Stimulated activated CD4-positive, alpha-beta T cell treated with anti-CD3 and anti-CD28 coated beads, Interleukin-12 subunit alpha, Interleukin-12 subunit beta, amount 100 ng/mL, for 48 hours (primary cell): ENCODE measurements at regions not wholly inside any gene's neighbourhood (a gene's known extent, or its start where the extent isn't known, plus 50 kb on each side); places are given as distances from the start of the nearest gene placed in this dataset.
"Not testable (repeated sequence)": the region's sequence is repeated elsewhere in the genome, so short reads cannot be mapped to it uniquely, and the experiment has no call there.

Experiments used
- DNase-seq, 3 donors: peaks; one replicate each; pipeline ENCODE4 v3.0.0-alpha.2; 2020; ENCODE audit warnings: low read depth in 2 of 3, low spot score in 1 of 3

- no peak for DNase-seq
Measured at GRCh38 chr16:55061126-55061525, 130.5 kb downstream of the IRX5 start.

GRCh38 chr16:55062442-55062841 lies 131.8 kb downstream of the IRX5 start:
- DNase-seq = no peak

- DNase-seq = no peak
Measured at GRCh38 chr16:55072976-55073375, 142.3 kb downstream of the IRX5 start.

- no peak for DNase-seq
Measured at GRCh38 chr16:55073830-55074229, 143.2 kb downstream of the IRX5 start.

GRCh38 chr16:55075208-55075607 lies 144.5 kb downstream of the IRX5 start:
- not testable (repeated sequence) for DNase-seq

- DNase-seq = no peak
Measured at GRCh38 chr16:55076053-55076452, 145.4 kb downstream of the IRX5 start.

GRCh38 chr16:55077266-55077665 lies 146.6 kb downstream of the IRX5 start:
- DNase-seq = no peak

- no peak for DNase-seq
Measured at GRCh38 chr16:55078153-55078552, 147.5 kb downstream of the IRX5 start.

GRCh38 chr16:55078699-55079410 lies 148.2 kb downstream of the IRX5 start:
- DNase-seq = no peak

- no peak for DNase-seq
Measured at GRCh38 chr16:55081622-55082590, 151.2 kb downstream of the IRX5 start.

GRCh38 chr16:55082591-55082976 lies 151.9 kb downstream of the IRX5 start:
- DNase-seq = no peak

- no peak for DNase-seq
Measured at GRCh38 chr16:55083052-55083451, 152.4 kb downstream of the IRX5 start.

GRCh38 chr16:55088098-55088497 lies 157.4 kb downstream of the IRX5 start:
- no peak for DNase-seq

- no peak for DNase-seq
Measured at GRCh38 chr16:55089600-55089999, 158.9 kb downstream of the IRX5 start.

GRCh38 chr16:55091213-55091870 lies 160.7 kb downstream of the IRX5 start:
- DNase-seq = no peak

- DNase-seq = no peak
Measured at GRCh38 chr16:55091871-55092230, 161.2 kb downstream of the IRX5 start.

- no peak for DNase-seq
Measured at GRCh38 chr16:55100100-55100499, 169.4 kb downstream of the IRX5 start.

GRCh38 chr16:55101026-55101425 lies 170.4 kb downstream of the IRX5 start:
- no peak for DNase-seq

GRCh38 chr16:55102077-55102476 lies 171.4 kb downstream of the IRX5 start:
- no peak for DNase-seq

- no peak for DNase-seq
Measured at GRCh38 chr16:55102531-55102930, 171.9 kb downstream of the IRX5 start.

GRCh38 chr16:55107851-55108250 lies 177.2 kb downstream of the IRX5 start:
- DNase-seq = no peak

- no peak for DNase-seq
Measured at GRCh38 chr16:55113210-55113609, 182.5 kb downstream of the IRX5 start.
